OCI-LY7 (cell line): ENCODE measurements at regions not wholly inside any gene's neighbourhood (a gene's known extent, or its start where the extent isn't known, plus 50 kb on each side); places are given as distances from the start of the nearest gene placed in this dataset.

Experiments
- BruUV-seq: library from RNA; stranded (reverse); fragments of 400-500 nt; replicated peaks from 2 replicates; lab custom pipeline; 2021; lab: Mats Ljungman, UMichigan
- CTCF ChIA-PET: fragments of 300-600 bp; sonication (Branson Sonifier 250); formaldehyde crosslinking; loops from one replicate; lab custom pipeline; 2022; ENCODE audit warnings: antibody characterized with exemption; ENCODE audit not compliant: unreplicated experiment; lab: Charles Lee
- POLR2A ChIA-PET: fragments of 300-600 bp; sonication (Branson Sonifier 250); formaldehyde crosslinking; loops from one replicate; lab custom pipeline; 2022; ENCODE audit warnings: antibody characterized with exemption; lab: Charles Lee
- DNase-seq: peaks from one replicate; pipeline ENCODE4 v3.0.0-alpha.2; 2015; ENCODE audit warnings: low spot score
- H2AFZ ChIP-seq: fragments of 200-600 bp; sonication (generic), shearing (Covaris generic); 2 replicates; pipeline ENCODE4 v1.6.1; 2014; ENCODE audit warnings: mild to moderate bottlenecking, antibody characterized with exemption, low read length, moderate library complexity
- H3K27ac ChIP-seq: fragments of 200-600 bp; sonication (generic); 2 replicates; pipeline ENCODE4 v1.5.1; 2014; ENCODE audit warnings: mixed run types, low read depth, mild to moderate bottlenecking, moderate library complexity, low read length, inconsistent platforms; ENCODE audit not compliant: poor library complexity, severe bottlenecking
- H3K36me3 ChIP-seq: fragments of 200-600 bp; sonication (generic); 2 replicates; pipeline ENCODE4 v1.6.1; 2014; ENCODE audit warnings: mild to moderate bottlenecking, antibody characterized with exemption, low read length, moderate library complexity, mixed read lengths; ENCODE audit not compliant: insufficient read depth
- H3K4me1 ChIP-seq: fragments of 200-600 bp; sonication (generic); 2 replicates; pipeline ENCODE4 v1.5.1; 2014; ENCODE audit warnings: mild to moderate bottlenecking, low read length; ENCODE audit not compliant: insufficient read depth, poor library complexity, severe bottlenecking
- H3K4me2 ChIP-seq: fragments of 200-600 bp; sonication (generic); 2 replicates; pipeline ENCODE4 v1.6.1; 2014; ENCODE audit warnings: mild to moderate bottlenecking, low read length
- H3K4me3 ChIP-seq: fragments of 200-600 bp; sonication (generic); 2 replicates; pipeline ENCODE4 v1.5.1; 2014; ENCODE audit warnings: mild to moderate bottlenecking, low read depth, low read length; ENCODE audit not compliant: poor library complexity, severe bottlenecking
- H3K79me2 ChIP-seq: fragments of 200-600 bp; sonication (generic); 2 replicates; pipeline ENCODE4 v1.6.1; 2016; ENCODE audit warnings: low read depth, mild to moderate bottlenecking, low read length, moderate library complexity, mixed read lengths; ENCODE audit not compliant: insufficient read depth
- H3K9me2 ChIP-seq: fragments of 200-600 bp; sonication (generic); 2 replicates; pipeline ENCODE4 v1.6.1; 2016; ENCODE audit warnings: mild to moderate bottlenecking, low read length, mixed read lengths; ENCODE audit not compliant: insufficient read depth
- H3K9me3 ChIP-seq: fragments of 200-600 bp; sonication (generic); 2 replicates; pipeline ENCODE4 v1.6.1; 2014; ENCODE audit warnings: mild to moderate bottlenecking, mixed run types, low read length, mixed read lengths
- H4K20me1 ChIP-seq: fragments of 200-600 bp; sonication (generic); 2 replicates; pipeline ENCODE4 v1.6.1; 2014; ENCODE audit warnings: mild to moderate bottlenecking, antibody characterized with exemption, low read length, moderate library complexity, mixed read lengths; ENCODE audit not compliant: insufficient read depth
- CTCF ChIP-seq: fragments of 200-600 bp; sonication (generic); conservative IDR thresholded peaks from 2 replicates; pipeline ENCODE4 v1.5.1; 2014; ENCODE audit warnings: mild to moderate bottlenecking, antibody characterized with exemption, low read length, moderate library complexity, mixed read lengths
- EZH2phosphoT487 ChIP-seq: fragments of 200-600 bp; sonication (generic); IDR thresholded peaks from 2 replicates; pipeline ENCODE4 v1.6.1; 2018; ENCODE audit warnings: low read depth, borderline replicate concordance, mild to moderate bottlenecking, mixed run types, antibody characterized with exemption, low read length, moderate library complexity, mixed read lengths
- intact Hi-C: fragments of 100-400 bp; cut with micrococcal nuclease; formaldehyde crosslinking; loops from one replicate; pipeline ENCODE4 v1.10.0; 2022; ENCODE audit not compliant: unreplicated experiment

DNA sequence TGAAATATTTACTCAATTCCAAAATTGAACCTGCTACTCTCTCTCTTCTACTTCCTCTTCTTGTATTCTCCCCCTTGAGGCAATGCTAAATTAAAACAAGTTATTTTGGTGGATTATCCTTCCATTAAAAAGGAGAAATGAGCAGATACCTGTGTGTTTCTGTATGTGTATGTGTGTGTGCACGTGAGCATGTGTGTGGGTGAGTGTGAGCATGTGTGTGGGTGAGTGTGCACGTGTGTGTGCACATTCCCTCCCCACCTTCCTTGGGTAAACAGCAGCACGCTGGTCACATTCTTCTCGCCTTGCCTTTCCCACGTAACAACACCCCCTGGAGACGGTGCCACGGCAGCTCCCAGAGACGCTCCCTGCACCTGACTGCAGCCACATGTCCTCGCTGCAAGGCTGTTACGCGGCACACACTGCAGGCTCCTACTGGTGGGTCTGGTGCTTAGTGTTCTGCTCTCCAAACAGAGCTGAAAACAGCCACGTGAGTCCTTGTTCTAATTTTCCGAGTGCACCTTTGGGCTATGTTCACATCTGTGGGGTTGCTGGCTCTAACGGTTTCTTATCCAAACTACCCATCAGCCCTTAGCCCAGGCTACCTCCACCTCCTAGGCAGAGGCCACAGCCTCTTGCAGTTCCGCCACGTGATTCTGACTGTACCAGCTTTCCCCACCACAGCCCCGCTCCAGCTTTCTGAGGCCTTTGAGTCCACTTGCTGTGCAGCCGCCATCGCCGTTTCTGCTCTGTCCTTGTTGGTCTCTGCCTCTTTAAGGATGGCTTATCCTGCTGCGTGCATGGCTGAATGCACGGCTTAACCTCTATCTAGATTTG lies 123.4 kb downstream of the CTTN start:
- Histone ChIP-seq H3K4me1 (no peaks in the 10 kb centered on the region), H4K20me1 (no peaks in the 10 kb centered on the region), H3K4me3 (no peak overlapping the region), H3K27ac (no peak overlapping the region), H3K9me3 (no peaks in the 10 kb centered on the region), H2AFZ (no peak overlapping the region), H3K4me2 (no peak overlapping the region), H3K79me2 (no peaks in the 10 kb centered on the region), H3K9me2 (no peaks in the 10 kb centered on the region), H3K36me3 (no peaks in the 10 kb centered on the region)
- POLR2A ChIA-PET = no interaction called here
- TF ChIP-seq EZH2phosphoT487 (no peak), CTCF (no peak)
- intact Hi-C loops = no loop called here
- no peak for DNase-seq
- CTCF ChIA-PET = no interaction called here
- no TSS peak for BruUV-seq

GRCh38 chr11:70522309-70522592 lies 123.9 kb downstream of the CTTN start:
- no peaks in the 10 kb centered on the region for H3K9me2 ChIP-seq
- no peak overlapping the region for H3K4me2 ChIP-seq
- no peaks in the 10 kb centered on the region for H3K36me3 ChIP-seq
- intact Hi-C loops = no loop called here
- no peak overlapping the region for H2AFZ ChIP-seq
- TF ChIP-seq EZH2phosphoT487 (no peak), CTCF (no peak)
- H3K4me3 ChIP-seq = no peak overlapping the region
- ChIA-PET CTCF (no interaction called here), POLR2A (no interaction called here)
- DNase-seq = no peak
- H4K20me1 ChIP-seq = no peaks in the 10 kb centered on the region
- H3K27ac ChIP-seq = no peak overlapping the region
- H3K79me2 ChIP-seq = no peaks in the 10 kb centered on the region
- no TSS peak for BruUV-seq
- no peaks in the 10 kb centered on the region for H3K9me3 ChIP-seq
- no peaks in the 10 kb centered on the region for H3K4me1 ChIP-seq

DNA sequence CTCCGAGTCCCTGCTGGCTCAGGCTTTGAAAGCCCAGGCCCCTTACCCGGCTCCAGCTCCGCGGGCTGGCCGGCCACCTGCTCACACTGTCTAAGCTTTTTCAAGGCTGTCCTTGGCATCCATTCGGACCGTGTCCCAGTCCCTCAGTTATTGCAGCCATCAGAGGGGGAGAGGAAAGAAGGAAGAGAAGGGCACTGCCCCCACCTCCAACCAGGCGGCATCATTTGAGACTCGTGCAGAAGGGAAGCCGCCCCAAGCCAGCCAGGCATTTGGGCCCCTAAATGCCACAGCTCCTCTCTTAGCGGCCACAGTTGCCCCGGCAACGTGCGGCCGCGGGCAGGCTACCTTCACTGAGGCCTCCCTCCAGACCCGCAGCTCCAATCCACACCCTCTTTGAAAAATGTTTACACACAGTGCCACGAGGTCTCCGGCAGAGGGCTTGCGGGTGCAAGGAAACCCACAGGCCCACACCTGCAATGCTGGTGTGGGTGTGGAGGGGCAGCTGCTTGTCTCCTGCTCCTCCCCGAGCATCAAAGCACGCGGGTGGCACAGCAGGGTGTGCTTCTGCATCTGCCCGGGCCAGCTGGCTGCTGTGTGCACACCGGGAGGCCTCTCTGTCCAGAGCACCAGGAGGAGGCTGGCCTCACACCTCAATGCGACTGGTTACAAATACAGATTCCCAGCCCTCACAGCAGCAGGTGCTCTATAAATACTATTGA lies 124.4 kb downstream of the CTTN start:
- no peak overlapping the region for H3K27ac ChIP-seq
- no TSS peak for BruUV-seq
- H3K4me1 ChIP-seq = no peaks in the 10 kb centered on the region
- no peak overlapping the region for H3K4me2 ChIP-seq
- H3K36me3 ChIP-seq = no peaks in the 10 kb centered on the region
- intact Hi-C loops = no loop called here
- TF ChIP-seq EZH2phosphoT487 (no peak), CTCF (no peak)
- no peaks in the 10 kb centered on the region for H3K9me2 ChIP-seq
- DNase-seq = no peak
- ChIA-PET CTCF (no interaction called here), POLR2A (no interaction called here)
- no peaks in the 10 kb centered on the region for H4K20me1 ChIP-seq
- H3K9me3 ChIP-seq = no peaks in the 10 kb centered on the region
- H3K79me2 ChIP-seq = no peaks in the 10 kb centered on the region
- no peak overlapping the region for H2AFZ ChIP-seq
- no peak overlapping the region for H3K4me3 ChIP-seq
